Naive B cell (primary cell): ENCODE measurements at regions not wholly inside any gene's neighbourhood (a gene's known extent, or its start where the extent isn't known, plus 50 kb on each side); places are given as distances from the start of the nearest gene placed in this dataset.

Experiments used
- ATAC-seq, 2 donors: fragments of 150-1000 bp; cut with Tn5 transposase; 2 replicates each; pipeline ENCODE4 v1.10.0; 2021; ENCODE audit warnings: low read depth in 2 of 2, mild to moderate bottlenecking in 2 of 2, moderate library complexity in 2 of 2
- DNase-seq: peaks from one replicate; pipeline ENCODE4 v3.0.0; 2022
- H3K27ac Mint-ChIP-seq, 6 donors: one replicate each; pipeline ENCODE4 v1.8.0; 2020 to 2022; ENCODE audit warnings: mild to moderate bottlenecking in 6 of 6, mixed read lengths in 6 of 6, moderate library complexity in 5 of 6, inconsistent platforms in 2 of 6
- H3K27me3 Mint-ChIP-seq, 3 donors: one replicate each; pipeline ENCODE4 v1.8.0; 2021 to 2022; ENCODE audit warnings: mixed read lengths in 3 of 3, mild to moderate bottlenecking in 1 of 3
- H3K36me3 Mint-ChIP-seq, 2 donors: one replicate each; pipeline ENCODE4 v1.8.0; 2020 to 2022; ENCODE audit warnings: mixed read lengths in 2 of 2, inconsistent platforms in 1 of 2, mild to moderate bottlenecking in 1 of 2
- H3K4me1 Mint-ChIP-seq, 3 donors: one replicate each; pipeline ENCODE4 v1.8.0; 2020 to 2022; ENCODE audit warnings: mixed read lengths in 3 of 3, inconsistent platforms in 1 of 3, mild to moderate bottlenecking in 1 of 3, moderate library complexity in 1 of 3
- H3K4me3 Mint-ChIP-seq, 8 donors: one replicate each; pipeline ENCODE4 v1.8.0; 2020 to 2022; ENCODE audit warnings: mild to moderate bottlenecking in 8 of 8, mixed read lengths in 8 of 8, moderate library complexity in 8 of 8, inconsistent platforms in 2 of 8
- H3K9me3 Mint-ChIP-seq, 7 donors: one replicate each; pipeline ENCODE4 v1.8.0; 2020 to 2022; ENCODE audit warnings: mixed read lengths in 7 of 7, mild to moderate bottlenecking in 5 of 7, inconsistent platforms in 2 of 7, moderate library complexity in 1 of 7

- Mint-ChIP-seq H3K4me3 (no peak overlapping the region), H3K27me3 (peaks cover 0 to 11% (median 0%) of the 10 kb centered on the region in 3 donors), H3K4me1 (no peaks in the 10 kb centered on the region), H3K9me3 (peaks cover 0 to 14% (median 4%) of the 10 kb centered on the region in 7 donors), H3K36me3 (no peaks in the 10 kb centered on the region), H3K27ac (no peak overlapping the region)
- DNase-seq: no peak
- ATAC-seq: no peak
Observed at GRCh38 chr22:47460176-47460575, 697.7 kb downstream of the TBC1D22A start.

GRCh38 chr22:47458348-47458747 lies 695.9 kb downstream of the TBC1D22A start:
- peaks cover 4 to 9% of the 10 kb centered on the region in 2 donors for H3K36me3 Mint-ChIP-seq
- no peak for DNase-seq
- no peak overlapping the region for H3K4me3 Mint-ChIP-seq
- H3K27ac Mint-ChIP-seq: no peak overlapping the region
- peaks cover 0 to 5% (median 0%) of the 10 kb centered on the region in 3 donors for H3K27me3 Mint-ChIP-seq
- ATAC-seq: no peak
- H3K4me1 Mint-ChIP-seq: no peaks in the 10 kb centered on the region
- peaks cover 5 to 24% (median 16%) of the 10 kb centered on the region in 7 donors for H3K9me3 Mint-ChIP-seq

- Mint-ChIP-seq H3K4me1 (no peaks in the 10 kb centered on the region), H3K27me3 (peaks cover 0 to 5% (median 0%) of the 10 kb centered on the region in 3 donors), H3K36me3 (peaks cover 4 to 15% of the 10 kb centered on the region in 2 donors), H3K27ac (no peak overlapping the region), H3K9me3 (peaks cover 5 to 31% (median 18%) of the 10 kb centered on the region in 7 donors), H3K4me3 (no peak overlapping the region)
- ATAC-seq (no peak), DNase-seq (no peak)
Observed at GRCh38 chr22:47457509-47458300, 695.3 kb downstream of the TBC1D22A start.

GRCh38 chr22:47457021-47457420 lies 694.6 kb downstream of the TBC1D22A start:
- Mint-ChIP-seq H3K27me3 (peaks cover 0 to 5% (median 2%) of the 10 kb centered on the region in 3 donors), H3K4me3 (no peak overlapping the region), H3K9me3 (peaks cover 5 to 31% (median 18%) of the 10 kb centered on the region in 7 donors), H3K36me3 (peaks cover 4 to 16% of the 10 kb centered on the region in 2 donors), H3K4me1 (no peaks in the 10 kb centered on the region), H3K27ac (no peak overlapping the region)
- ATAC-seq (no peak), DNase-seq (no peak)

- H3K4me3 Mint-ChIP-seq: no peak overlapping the region
- no peak for DNase-seq
- H3K27me3 Mint-ChIP-seq: peaks cover 0 to 7% (median 1%) of the 10 kb centered on the region in 3 donors
- ATAC-seq: no peak
- peaks cover 5 to 31% (median 18%) of the 10 kb centered on the region in 7 donors for H3K9me3 Mint-ChIP-seq
- H3K36me3 Mint-ChIP-seq: peaks cover 4 to 16% of the 10 kb centered on the region in 2 donors
- H3K4me1 Mint-ChIP-seq: no peaks in the 10 kb centered on the region
- no peak overlapping the region for H3K27ac Mint-ChIP-seq
Observed at GRCh38 chr22:47456031-47456430, 693.6 kb downstream of the TBC1D22A start.

- Mint-ChIP-seq H3K9me3 (peaks cover 5 to 31% (median 18%) of the 10 kb centered on the region in 7 donors), H3K27me3 (peaks cover 0 to 11% (median 0%) of the 10 kb centered on the region in 3 donors), H3K36me3 (peaks cover 4 to 16% of the 10 kb centered on the region in 2 donors), H3K4me1 (no peaks in the 10 kb centered on the region), H3K27ac (no peak overlapping the region), H3K4me3 (no peak overlapping the region)
- no peak for ATAC-seq
- no peak for DNase-seq
Observed at GRCh38 chr22:47453049-47453448, 690.6 kb downstream of the TBC1D22A start.

- Mint-ChIP-seq H3K27ac (no peak overlapping the region), H3K4me1 (no peaks in the 10 kb centered on the region), H3K36me3 (peaks cover 4 to 16% of the 10 kb centered on the region in 2 donors), H3K27me3 (peaks cover 0 to 16% (median 1%) of the 10 kb centered on the region in 3 donors), H3K4me3 (no peak overlapping the region), H3K9me3 (peaks cover 5 to 31% (median 18%) of the 10 kb centered on the region in 7 donors)
- DNase-seq: no peak
- ATAC-seq: no peak
Observed at GRCh38 chr22:47452184-47452583, 689.7 kb downstream of the TBC1D22A start.

- peaks cover 0 to 16% (median 10%) of the 10 kb centered on the region in 3 donors for H3K27me3 Mint-ChIP-seq
- no peak overlapping the region for H3K4me3 Mint-ChIP-seq
- H3K4me1 Mint-ChIP-seq: no peaks in the 10 kb centered on the region
- ATAC-seq (no peak), DNase-seq (no peak)
- no peak overlapping the region for H3K27ac Mint-ChIP-seq
- peaks cover 5 to 31% (median 18%) of the 10 kb centered on the region in 7 donors for H3K9me3 Mint-ChIP-seq
- peaks cover 4 to 16% of the 10 kb centered on the region in 2 donors for H3K36me3 Mint-ChIP-seq
Observed at GRCh38 chr22:47450876-47451475, 688.5 kb downstream of the TBC1D22A start.

- ATAC-seq (no peak), DNase-seq (no peak)
- H3K9me3 Mint-ChIP-seq: peaks cover 8 to 28% (median 16%) of the 10 kb centered on the region in 7 donors
- peaks cover 4 to 26% of the 10 kb centered on the region in 2 donors for H3K36me3 Mint-ChIP-seq
- H3K4me1 Mint-ChIP-seq: no peaks in the 10 kb centered on the region
- peaks cover 10 to 26% (median 12%) of the 10 kb centered on the region in 3 donors for H3K27me3 Mint-ChIP-seq
- H3K4me3 Mint-ChIP-seq: no peak overlapping the region
- H3K27ac Mint-ChIP-seq: no peak overlapping the region
Observed at GRCh38 chr22:47449508-47450270, 687.2 kb downstream of the TBC1D22A start.

GRCh38 chr22:47448231-47449223 lies 686.1 kb downstream of the TBC1D22A start:
- Mint-ChIP-seq H3K9me3 (peaks cover 3 to 16% (median 9%) of the 10 kb centered on the region in 7 donors), H3K4me1 (no peaks in the 10 kb centered on the region), H3K36me3 (peaks cover 0 to 19% of the 10 kb centered on the region in 2 donors), H3K4me3 (no peak overlapping the region), H3K27ac (no peak overlapping the region), H3K27me3 (peaks cover 10 to 26% (median 12%) of the 10 kb centered on the region in 3 donors)
- ATAC-seq: no peak
- DNase-seq: no peak

GRCh38 chr22:47446821-47447810 lies 684.7 kb downstream of the TBC1D22A start:
- H3K4me1 Mint-ChIP-seq: no peaks in the 10 kb centered on the region
- H3K27ac Mint-ChIP-seq: no peak overlapping the region
- peaks cover 8 to 22% (median 11%) of the 10 kb centered on the region in 7 donors for H3K9me3 Mint-ChIP-seq
- H3K27me3 Mint-ChIP-seq: peaks cover 10 to 25% (median 12%) of the 10 kb centered on the region in 3 donors
- peaks cover 0 to 18% of the 10 kb centered on the region in 2 donors for H3K36me3 Mint-ChIP-seq
- DNase-seq: no peak
- no peak for ATAC-seq
- H3K4me3 Mint-ChIP-seq: peak overlapping the region in 1 of 8 donors; percentile 0
